ENCODE measurements at regions not wholly inside any gene's neighbourhood (a gene's known extent, or its start where the extent isn't known, plus 50 kb on each side); places are given as distances from the start of the nearest gene placed in this dataset.

- H3K27me3 ChIP-seq (replicated peaks; ENCODE audit: insufficient read depth, low read length), result no peaks in the 10 kb centered on the region
- no peak overlapping the region for H3K9ac ChIP-seq (ENCODE audit: low read length)
- H3K4me3 ChIP-seq (ENCODE audit: low read length), result no peak overlapping the region
Observed at GRCh38 chr20:11188843-11189603, 515.2 kb upstream of the JAG1 start.

GRCh38 chr20:11190741-11191140 lies 516.9 kb upstream of the JAG1 start:
- Histone ChIP-seq H3K27ac (ENCODE audit: low read length) (no peak overlapping the region), H3K36me3 (replicated peaks; ENCODE audit: insufficient read depth, low read length) (no peaks in the 10 kb centered on the region), H2AFZ (ENCODE audit: low read length) (no peak overlapping the region), H3K4me3 (ENCODE audit: low read length) (no peak overlapping the region), H3K9ac (ENCODE audit: low read length) (no peak overlapping the region), H3K9me2 (replicated peaks; ENCODE audit: insufficient read depth, low read length) (no peaks in the 10 kb centered on the region), H3K9me3 (replicated peaks; ENCODE audit: insufficient read depth, low read length) (no peaks in the 10 kb centered on the region), H3K79me2 (ENCODE audit: low read length) (no peaks in the 10 kb centered on the region), H3K27me3 (replicated peaks; ENCODE audit: insufficient read depth, low read length) (no peaks in the 10 kb centered on the region), H3K4me2 (ENCODE audit: low read depth, low read length) (no peak overlapping the region), H4K20me1 (ENCODE audit: insufficient read depth, low read length) (no peaks in the 10 kb centered on the region), H3F3A (ENCODE audit: insufficient read depth, low read length) (no peaks in the 10 kb centered on the region), H3K4me1 (ENCODE audit: low read length) (no peaks in the 10 kb centered on the region)
- TF ChIP-seq EZH2 (optimal IDR thresholded peaks at IDR 0.05; ENCODE audit: low read depth, low read length) (no peak), CTCF (IDR thresholded peaks at IDR 0.05; ENCODE audit: low read length) (no peak), EZH2phosphoT487 (IDR thresholded peaks at IDR 0.05; ENCODE audit: low read length) (no peak)
- DNase-seq, result no peak

More at GRCh38 chr20:11188843-11189603, 515.2 kb upstream of the JAG1 start:
- Histone ChIP-seq H3K9me3 (replicated peaks; ENCODE audit: insufficient read depth, low read length) (no peaks in the 10 kb centered on the region), H2AFZ (ENCODE audit: low read length) (no peak overlapping the region), H3K27ac (ENCODE audit: low read length) (no peak overlapping the region), H3K79me2 (ENCODE audit: low read length) (no peaks in the 10 kb centered on the region), H3K36me3 (replicated peaks; ENCODE audit: insufficient read depth, low read length) (no peaks in the 10 kb centered on the region), H3K9me2 (replicated peaks; ENCODE audit: insufficient read depth, low read length) (no peaks in the 10 kb centered on the region), H3K4me2 (ENCODE audit: low read depth, low read length) (no peak overlapping the region), H3K4me1 (ENCODE audit: low read length) (no peaks in the 10 kb centered on the region), H4K20me1 (ENCODE audit: insufficient read depth, low read length) (no peaks in the 10 kb centered on the region), H3F3A (ENCODE audit: insufficient read depth, low read length) (no peaks in the 10 kb centered on the region)
- DNase-seq, result no peak
- TF ChIP-seq EZH2 (optimal IDR thresholded peaks at IDR 0.05; ENCODE audit: low read depth, low read length) (no peak), EZH2phosphoT487 (IDR thresholded peaks at IDR 0.05; ENCODE audit: low read length) (no peak), CTCF (IDR thresholded peaks at IDR 0.05; ENCODE audit: low read length) (no peak)

DNA sequence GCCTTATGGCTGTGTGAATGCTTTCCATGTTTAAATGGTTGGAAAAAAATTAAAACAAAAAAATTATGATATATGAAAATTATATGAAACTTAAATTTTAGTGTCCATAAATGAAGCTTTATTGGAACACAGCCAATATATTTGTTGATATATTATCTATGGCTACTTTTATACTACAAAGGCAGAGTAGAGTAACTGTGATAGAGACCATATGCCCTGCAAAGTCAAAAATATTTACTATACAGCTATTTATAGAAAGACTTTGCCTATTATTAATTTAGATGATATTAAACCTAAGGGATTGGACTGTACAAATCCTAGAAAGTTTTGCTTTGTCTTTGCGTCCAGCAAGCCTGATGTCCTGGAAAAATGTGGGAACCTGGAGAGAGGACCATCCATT lies 518.3 kb upstream of the JAG1 start:
- Histone ChIP-seq H3K79me2 (ENCODE audit: low read length) (no peaks in the 10 kb centered on the region), H3K4me3 (ENCODE audit: low read length) (no peak overlapping the region), H3K27ac (ENCODE audit: low read length) (no peak overlapping the region), H3K27me3 (replicated peaks; ENCODE audit: insufficient read depth, low read length) (no peaks in the 10 kb centered on the region), H2AFZ (ENCODE audit: low read length) (no peak overlapping the region), H3K4me2 (ENCODE audit: low read depth, low read length) (no peak overlapping the region), H3K9me2 (replicated peaks; ENCODE audit: insufficient read depth, low read length) (no peaks in the 10 kb centered on the region), H3K36me3 (replicated peaks; ENCODE audit: insufficient read depth, low read length) (no peaks in the 10 kb centered on the region), H4K20me1 (ENCODE audit: insufficient read depth, low read length) (no peaks in the 10 kb centered on the region), H3F3A (ENCODE audit: insufficient read depth, low read length) (no peaks in the 10 kb centered on the region), H3K9ac (ENCODE audit: low read length) (no peak overlapping the region), H3K4me1 (ENCODE audit: low read length) (no peaks in the 10 kb centered on the region), H3K9me3 (replicated peaks; ENCODE audit: insufficient read depth, low read length) (no peaks in the 10 kb centered on the region)
- TF ChIP-seq CTCF (IDR thresholded peaks at IDR 0.05; ENCODE audit: low read length) (no peak), EZH2 (optimal IDR thresholded peaks at IDR 0.05; ENCODE audit: low read depth, low read length) (no peak), EZH2phosphoT487 (IDR thresholded peaks at IDR 0.05; ENCODE audit: low read length) (no peak)
- no peak for DNase-seq
